ENCODE measurements at regions not wholly inside any gene's neighbourhood (a gene's known extent, or its start where the extent isn't known, plus 50 kb on each side); places are given as distances from the start of the nearest gene placed in this dataset.

DNA sequence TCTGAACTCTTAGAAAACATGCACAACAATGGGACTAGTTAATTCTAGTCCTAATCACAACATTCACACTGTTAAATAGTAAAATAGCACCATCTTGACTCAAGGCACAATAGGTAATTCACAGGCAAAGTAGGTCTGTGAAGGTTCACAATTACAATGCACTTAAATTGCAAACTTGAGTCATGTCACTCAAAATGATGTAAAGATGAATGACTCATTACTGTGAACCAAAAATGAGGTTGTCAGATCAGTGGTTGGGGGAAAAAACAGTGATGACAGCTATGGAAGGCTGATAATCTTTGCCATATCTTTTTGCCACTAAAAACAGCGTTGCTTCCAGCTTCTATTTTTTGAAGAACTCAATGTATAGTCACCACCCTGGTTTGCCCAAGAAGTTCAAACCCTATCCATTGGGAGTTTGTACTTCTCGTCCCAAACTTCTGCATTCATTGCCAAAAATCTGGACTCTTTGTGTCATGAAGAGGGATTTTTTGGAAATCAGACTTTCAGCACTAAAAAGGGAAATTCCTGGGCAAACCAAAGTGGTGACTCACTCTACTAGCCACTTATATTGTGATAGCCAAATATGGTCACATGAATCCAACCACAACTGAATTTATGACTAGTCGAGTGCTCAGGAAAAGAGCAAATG is 200.9 kb upstream of the TMTC4 start:
- Mint-ChIP-seq H3K9me3 (peaks cover 0 to 7% of the 10 kb centered on the region in 2 donors), H3K27ac (no peak overlapping the region), H3K36me3 (ENCODE audit: insufficient read depth) (no peaks in the 10 kb centered on the region), H3K27me3 (peaks cover 30 to 39% of the 10 kb centered on the region in 2 donors), H3K4me1 (ENCODE audit: low read depth in 2 of 2) (no peaks in the 10 kb centered on the region), H3K4me3 (no peak overlapping the region)
- ATAC-seq (replicated peaks) (no peak), DNase-seq (no peak)

DNA sequence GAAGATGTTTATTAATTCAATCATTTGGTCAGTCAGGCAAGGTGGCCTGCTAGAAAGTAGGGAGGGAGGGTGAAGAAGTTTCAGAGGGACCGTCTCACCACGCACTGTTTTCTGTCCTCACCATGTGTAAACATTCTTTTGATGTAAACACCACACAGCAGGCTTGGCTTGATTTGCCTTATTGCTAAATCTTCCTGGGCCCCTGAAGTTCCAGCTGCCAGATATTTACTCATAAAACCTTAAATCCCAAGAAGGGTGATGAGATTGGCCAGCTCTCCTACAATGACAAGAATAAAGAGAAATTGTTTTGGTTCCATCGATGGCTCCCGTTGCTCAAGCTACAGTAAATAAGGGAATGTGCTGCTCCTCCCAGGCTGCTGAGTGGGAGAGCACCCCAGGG is 198.2 kb upstream of the TMTC4 start:
- no peak for ATAC-seq (replicated peaks)

DNA sequence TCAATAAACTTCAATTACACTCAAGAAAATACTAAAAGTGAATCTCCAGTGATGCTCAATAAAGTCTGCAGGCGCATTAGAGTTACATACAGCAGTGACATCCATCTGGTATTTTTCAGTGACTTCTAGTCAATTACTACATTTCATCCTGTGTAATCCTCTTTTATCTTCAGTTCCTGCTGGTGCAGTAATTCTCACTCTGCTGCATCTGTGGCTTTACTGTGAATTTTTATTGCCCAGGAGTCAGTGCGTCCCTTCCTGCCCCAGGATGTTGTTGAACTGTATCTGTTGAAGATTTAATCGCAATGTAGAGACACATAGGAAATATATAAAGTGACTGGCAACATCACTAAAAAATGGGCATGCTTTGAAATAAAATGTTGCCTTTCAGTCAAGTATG is 196.3 kb upstream of the TMTC4 start:
- ATAC-seq (replicated peaks) = no peak
- peaks cover 16 to 37% of the 10 kb centered on the region in 2 donors for H3K27me3 Mint-ChIP-seq
- DNase-seq = no peak
- H3K27ac Mint-ChIP-seq = no peak overlapping the region
- H3K4me1 Mint-ChIP-seq (ENCODE audit: low read depth in 2 of 2) = no peaks in the 10 kb centered on the region
- H3K4me3 Mint-ChIP-seq = no peak overlapping the region
- no peaks in the 10 kb centered on the region for H3K36me3 Mint-ChIP-seq (ENCODE audit: insufficient read depth)
- peaks cover 3 to 4% of the 10 kb centered on the region in 2 donors for H3K9me3 Mint-ChIP-seq

More for the DNA sequence above, 198.2 kb upstream of the TMTC4 start:
- Mint-ChIP-seq H3K27ac (no peak overlapping the region), H3K36me3 (ENCODE audit: insufficient read depth) (no peaks in the 10 kb centered on the region), H3K4me3 (no peak overlapping the region), H3K27me3 (peaks cover 16 to 35% of the 10 kb centered on the region in 2 donors), H3K9me3 (peaks cover 1 to 7% of the 10 kb centered on the region in 2 donors), H3K4me1 (ENCODE audit: low read depth in 2 of 2) (no peaks in the 10 kb centered on the region)
- DNase-seq = no peak

DNA sequence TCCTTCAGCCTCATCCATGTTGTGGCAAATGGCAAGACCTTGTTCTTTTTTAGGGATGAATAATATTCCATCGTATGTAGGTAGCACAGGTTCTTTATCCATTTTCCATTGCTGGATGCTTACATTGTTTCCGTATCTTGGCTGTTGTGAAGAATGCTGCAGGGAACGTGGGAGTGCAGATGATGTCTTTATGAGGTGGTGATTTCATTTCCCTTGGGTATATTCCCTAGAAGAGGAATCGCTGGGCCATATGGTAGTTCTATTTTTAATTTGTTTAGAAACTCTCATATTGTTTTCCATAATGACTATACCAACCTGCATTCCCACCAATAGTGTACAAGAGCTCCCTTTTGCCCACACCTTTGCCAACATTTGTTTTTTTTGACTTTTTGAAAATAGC is 186.3 kb upstream of the TMTC4 start:
- Mint-ChIP-seq H3K9me3 (peaks cover 0 to 4% of the 10 kb centered on the region in 2 donors), H3K36me3 (ENCODE audit: insufficient read depth) (peaks cover 2% of the 10 kb centered on the region)

DNA sequence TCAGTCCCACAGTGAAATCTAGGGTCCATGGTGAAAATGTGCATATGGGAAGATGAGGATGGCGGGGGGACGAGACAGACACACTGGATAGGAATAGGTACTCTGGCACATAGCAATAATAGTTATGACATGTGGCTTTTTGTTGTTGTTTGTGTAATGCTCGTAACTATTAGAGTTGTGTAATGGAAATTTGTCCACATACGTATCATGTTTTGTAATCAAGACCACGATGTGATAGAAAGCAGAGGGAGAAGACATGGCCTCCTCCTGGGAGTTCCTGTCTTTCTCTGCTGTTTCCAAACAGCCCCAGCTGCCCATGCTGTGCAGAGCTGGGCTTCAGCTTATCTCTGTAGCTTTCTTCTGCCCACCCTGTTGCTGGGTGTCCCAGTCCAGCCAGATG is 185.3 kb upstream of the TMTC4 start:
- Mint-ChIP-seq H3K36me3 (ENCODE audit: insufficient read depth) (peaks cover 2% of the 10 kb centered on the region), H3K9me3 (no peaks in the 10 kb centered on the region), H3K4me3 (no peak overlapping the region), H3K4me1 (ENCODE audit: low read depth in 2 of 2) (no peaks in the 10 kb centered on the region), H3K27ac (no peak overlapping the region), H3K27me3 (peaks cover 0 to 25% of the 10 kb centered on the region in 2 donors)
- DNase-seq (no peak), ATAC-seq (replicated peaks) (no peak)

More for the DNA sequence above, 186.3 kb upstream of the TMTC4 start:
- Mint-ChIP-seq H3K4me1 (ENCODE audit: low read depth in 2 of 2) (no peaks in the 10 kb centered on the region), H3K27ac (no peak overlapping the region), H3K4me3 (no peak overlapping the region), H3K27me3 (peaks cover 5 to 15% of the 10 kb centered on the region in 2 donors)
- ATAC-seq (replicated peaks) (no peak), DNase-seq (no peak)

DNA sequence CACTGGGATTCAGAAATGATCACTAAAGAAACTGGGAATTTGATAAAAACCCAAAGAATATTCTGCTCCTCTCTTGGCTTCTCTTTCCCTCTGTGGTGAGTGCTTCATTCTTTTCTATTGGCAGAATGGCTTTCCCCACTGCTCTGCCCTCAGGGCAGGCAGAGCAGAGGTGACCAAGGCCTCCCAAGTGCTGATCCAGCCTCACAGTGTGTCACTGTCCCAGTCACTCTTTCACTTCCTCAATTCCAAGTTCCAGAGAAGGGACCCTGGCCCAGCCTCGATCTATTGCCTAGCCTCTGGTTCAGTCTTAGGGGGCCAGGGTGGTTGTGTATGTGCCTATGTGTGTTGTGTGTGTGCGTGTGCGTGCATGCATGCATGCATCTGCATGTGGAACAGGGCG is 180.6 kb upstream of the TMTC4 start:
- H3K9me3 Mint-ChIP-seq = no peaks in the 10 kb centered on the region
- no peak for DNase-seq
- no peak for ATAC-seq (replicated peaks)
- no peak overlapping the region for H3K27ac Mint-ChIP-seq
- H3K36me3 Mint-ChIP-seq (ENCODE audit: insufficient read depth) = no peaks in the 10 kb centered on the region
- H3K4me1 Mint-ChIP-seq (ENCODE audit: low read depth in 2 of 2) = no peaks in the 10 kb centered on the region
- H3K4me3 Mint-ChIP-seq = no peak overlapping the region
- peaks cover 0 to 25% of the 10 kb centered on the region in 2 donors for H3K27me3 Mint-ChIP-seq

DNA sequence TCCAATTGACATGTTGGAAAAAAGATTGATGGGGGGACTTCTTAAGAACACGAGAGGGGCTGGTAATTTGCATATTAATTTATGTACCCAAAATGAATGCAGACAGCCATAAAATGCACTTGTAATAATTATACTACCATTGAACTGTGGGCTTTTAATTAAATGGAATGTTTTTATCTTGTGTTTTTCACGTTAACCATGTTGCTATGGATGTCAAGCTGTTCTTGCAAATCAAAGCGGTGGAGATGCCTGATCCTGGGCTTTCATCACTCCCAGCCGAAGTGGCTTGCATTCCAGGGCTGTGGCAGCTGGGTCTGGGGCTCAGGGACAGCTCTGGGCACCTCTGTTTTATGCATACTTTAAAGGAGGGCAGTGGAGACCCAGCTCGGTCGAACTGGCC is 179.4 kb upstream of the TMTC4 start:
- H3K4me3 Mint-ChIP-seq = no peak overlapping the region
- no peaks in the 10 kb centered on the region for H3K9me3 Mint-ChIP-seq
- no peaks in the 10 kb centered on the region for H3K4me1 Mint-ChIP-seq (ENCODE audit: low read depth in 2 of 2)
- H3K27me3 Mint-ChIP-seq = peaks cover 0 to 25% of the 10 kb centered on the region in 2 donors
- no peak overlapping the region for H3K27ac Mint-ChIP-seq
- H3K36me3 Mint-ChIP-seq (ENCODE audit: insufficient read depth) = no peaks in the 10 kb centered on the region
- no peak for ATAC-seq (replicated peaks)
- DNase-seq = no peak

DNA sequence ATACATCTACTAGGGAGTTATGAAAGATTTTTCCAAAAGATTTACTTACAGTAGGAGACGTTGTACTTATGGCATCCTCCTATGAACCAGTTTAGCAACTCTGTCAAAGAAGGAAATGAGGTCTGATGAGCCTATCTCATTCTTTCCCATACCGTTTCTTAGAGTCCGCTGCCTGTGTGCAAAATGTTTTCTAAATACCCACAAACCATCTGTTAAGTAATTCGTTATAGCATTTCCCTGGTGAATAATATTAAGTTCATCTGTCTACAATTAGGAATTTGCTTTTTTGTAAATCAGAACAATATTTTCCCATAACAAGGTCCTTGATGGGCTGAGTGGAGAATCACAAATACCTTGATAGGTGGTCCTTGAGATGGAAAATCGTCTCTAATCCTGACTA is 178.8 kb upstream of the TMTC4 start:
- ATAC-seq (replicated peaks) (no peak), DNase-seq (no peak)
- Mint-ChIP-seq H3K9me3 (no peaks in the 10 kb centered on the region), H3K36me3 (ENCODE audit: insufficient read depth) (no peaks in the 10 kb centered on the region), H3K4me1 (ENCODE audit: low read depth in 2 of 2) (no peaks in the 10 kb centered on the region), H3K27ac (no peak overlapping the region), H3K4me3 (no peak overlapping the region), H3K27me3 (peaks cover 0 to 25% of the 10 kb centered on the region in 2 donors)

DNA sequence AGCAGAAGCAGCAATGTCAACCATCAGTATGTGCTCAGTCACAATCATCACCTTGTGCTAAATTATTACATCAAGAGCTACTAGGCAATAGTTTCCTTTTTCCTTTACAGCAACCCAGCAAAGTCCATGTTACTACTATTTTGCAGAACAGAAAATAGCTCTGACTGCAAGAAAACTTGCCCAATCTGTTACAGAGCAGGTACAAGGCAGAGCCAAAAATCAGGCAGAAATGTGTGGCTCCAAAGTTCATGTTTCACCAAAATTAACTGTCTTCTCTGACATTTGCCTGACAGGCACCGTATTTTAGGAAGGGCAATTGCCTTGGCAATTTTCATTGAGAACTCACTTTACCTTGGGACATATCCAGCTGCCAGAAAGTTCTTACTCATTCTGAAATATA is 177.6 kb upstream of the TMTC4 start:
- Mint-ChIP-seq H3K27ac (no peak overlapping the region), H3K4me1 (ENCODE audit: low read depth in 2 of 2) (no peaks in the 10 kb centered on the region), H3K4me3 (no peak overlapping the region), H3K36me3 (ENCODE audit: insufficient read depth) (no peaks in the 10 kb centered on the region), H3K27me3 (peaks cover 0 to 23% of the 10 kb centered on the region in 2 donors), H3K9me3 (no peaks in the 10 kb centered on the region)
- ATAC-seq (replicated peaks) (no peak), DNase-seq (no peak)

DNA sequence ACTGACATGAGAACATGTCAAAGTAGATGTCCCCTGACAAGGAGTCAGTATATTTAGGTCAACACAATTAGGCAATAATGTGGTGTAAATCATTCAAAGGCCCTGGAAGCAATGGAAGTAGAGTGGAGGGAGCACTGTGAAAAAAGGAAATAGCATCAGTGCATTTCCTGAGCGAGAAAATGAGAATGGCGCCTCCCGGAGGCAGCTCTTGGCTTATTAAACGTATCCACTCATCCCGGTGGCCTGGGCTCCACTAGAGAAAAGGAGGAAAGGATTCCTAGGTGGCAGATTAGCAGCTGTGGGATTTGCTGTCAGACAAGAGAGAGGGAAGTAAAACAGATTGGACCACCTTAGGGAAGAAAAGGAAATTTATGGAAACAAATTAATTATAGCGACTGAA is 173.7 kb upstream of the TMTC4 start:
- ATAC-seq (replicated peaks) (no peak), DNase-seq (no peak)
- H3K9me3 Mint-ChIP-seq = no peaks in the 10 kb centered on the region
- no peaks in the 10 kb centered on the region for H3K4me1 Mint-ChIP-seq (ENCODE audit: low read depth in 2 of 2)
- H3K27ac Mint-ChIP-seq = no peak overlapping the region
- no peaks in the 10 kb centered on the region for H3K36me3 Mint-ChIP-seq (ENCODE audit: insufficient read depth)
- peaks cover 2 to 5% of the 10 kb centered on the region in 2 donors for H3K27me3 Mint-ChIP-seq
- no peak overlapping the region for H3K4me3 Mint-ChIP-seq

DNA sequence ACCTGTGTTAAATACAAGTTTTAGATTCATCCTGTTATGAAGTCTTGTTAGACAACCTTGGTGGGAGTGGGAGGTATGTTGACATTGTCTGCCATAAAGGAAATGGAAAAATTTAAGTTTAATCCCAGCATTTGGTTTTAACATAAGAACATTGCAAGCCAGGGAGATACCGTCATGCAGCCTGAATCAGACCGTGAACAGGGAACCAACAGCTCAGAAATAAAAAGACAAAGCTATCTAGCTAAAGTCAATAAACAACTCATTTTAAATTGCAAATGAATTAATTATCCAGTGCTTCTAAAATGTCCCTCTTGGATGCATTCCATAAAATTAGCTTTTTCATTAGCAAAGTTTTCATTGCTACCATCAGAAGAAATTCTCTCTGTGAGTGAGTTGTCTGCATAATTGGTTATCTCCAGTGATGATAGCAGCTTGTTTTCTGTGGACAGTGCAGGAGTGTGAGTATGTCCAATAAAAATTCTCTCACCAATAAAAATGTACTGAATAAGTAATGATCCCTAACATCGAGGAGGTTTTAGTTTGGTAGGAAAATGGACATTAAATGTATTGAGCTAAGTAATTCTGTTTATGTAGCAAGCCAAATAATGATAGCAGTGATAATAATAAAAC is 170.6 kb upstream of the TMTC4 start:
- ATAC-seq (replicated peaks) (no peak), DNase-seq (no peak)
- Mint-ChIP-seq H3K4me3 (no peak overlapping the region), H3K9me3 (no peaks in the 10 kb centered on the region), H3K27ac (no peak overlapping the region), H3K4me1 (ENCODE audit: low read depth in 2 of 2) (no peaks in the 10 kb centered on the region), H3K27me3 (peaks cover 13 to 24% of the 10 kb centered on the region in 2 donors), H3K36me3 (ENCODE audit: insufficient read depth) (no peaks in the 10 kb centered on the region)

DNA sequence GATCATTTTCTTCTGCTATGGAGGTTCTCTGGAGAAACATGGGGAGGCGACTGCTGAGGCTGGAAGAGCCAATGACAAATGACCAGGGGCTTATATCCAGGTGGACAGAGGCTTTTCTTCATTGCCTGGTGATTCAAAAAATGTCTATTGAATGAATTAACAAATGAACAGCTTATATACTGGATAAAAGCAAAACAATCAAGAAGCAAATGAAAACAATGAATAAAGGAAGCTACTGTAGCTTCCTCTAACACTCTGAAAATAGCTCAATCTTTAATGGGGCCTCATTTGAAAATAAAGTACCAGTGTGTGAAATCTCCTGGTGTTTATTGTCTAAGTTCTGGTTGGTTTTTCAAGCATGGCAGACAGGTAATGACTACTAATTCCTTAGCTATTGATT is 167.5 kb upstream of the TMTC4 start:
- no peak for ATAC-seq (replicated peaks)

DNA sequence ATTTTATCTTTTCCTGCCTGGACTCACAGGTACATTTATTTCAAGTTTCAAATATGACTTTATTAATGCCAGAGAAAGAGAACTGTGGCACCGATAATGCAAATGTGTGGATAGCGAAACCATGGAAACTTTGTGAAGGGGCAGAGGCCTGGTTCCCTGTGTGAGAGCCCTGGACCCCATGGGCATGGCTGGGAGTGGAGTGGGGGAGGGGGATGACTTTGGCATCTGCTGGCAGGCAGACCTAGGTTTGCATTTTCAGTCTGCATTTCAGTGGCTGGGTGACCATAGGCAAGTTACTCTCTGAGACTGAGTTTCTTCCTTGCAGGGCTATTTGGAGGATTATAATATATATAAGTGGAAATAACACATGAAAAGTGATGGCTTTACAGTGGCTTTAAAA is 163.8 kb upstream of the TMTC4 start:
- Mint-ChIP-seq H3K27ac (no peak overlapping the region), H3K4me3 (no peak overlapping the region), H3K9me3 (no peaks in the 10 kb centered on the region), H3K4me1 (ENCODE audit: low read depth in 2 of 2) (no peaks in the 10 kb centered on the region), H3K36me3 (ENCODE audit: insufficient read depth) (no peaks in the 10 kb centered on the region), H3K27me3 (peaks cover 38 to 41% of the 10 kb centered on the region in 2 donors)
- DNase-seq (no peak), ATAC-seq (replicated peaks) (no peak)

More for the DNA sequence above, 167.5 kb upstream of the TMTC4 start:
- Mint-ChIP-seq H3K27me3 (peaks cover 29 to 42% of the 10 kb centered on the region in 2 donors), H3K4me1 (ENCODE audit: low read depth in 2 of 2) (no peaks in the 10 kb centered on the region), H3K4me3 (no peak overlapping the region), H3K36me3 (ENCODE audit: insufficient read depth) (no peaks in the 10 kb centered on the region), H3K27ac (no peak overlapping the region), H3K9me3 (no peaks in the 10 kb centered on the region)
- DNase-seq = no peak

DNA sequence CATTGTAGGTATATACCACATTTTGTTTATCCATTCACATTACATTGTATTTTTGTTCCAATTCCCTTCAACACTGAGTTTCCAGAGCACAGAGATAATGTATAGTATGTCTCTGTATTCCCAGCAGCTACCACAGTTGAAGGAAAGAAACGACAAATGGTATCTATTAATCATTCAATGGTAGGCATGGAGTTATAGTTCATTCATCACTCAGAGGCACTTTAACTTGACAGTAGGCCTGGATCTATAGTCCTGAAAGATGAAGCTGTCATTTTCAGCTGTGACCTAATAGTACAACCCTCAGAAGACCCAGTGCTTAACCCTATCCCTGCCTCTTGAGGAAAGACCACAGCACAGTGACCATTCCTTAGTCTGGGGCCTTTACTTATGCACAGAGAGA is 163.0 kb upstream of the TMTC4 start:
- Mint-ChIP-seq H3K36me3 (ENCODE audit: insufficient read depth) (no peaks in the 10 kb centered on the region), H3K4me1 (ENCODE audit: low read depth in 2 of 2) (no peaks in the 10 kb centered on the region), H3K27ac (no peak overlapping the region), H3K9me3 (no peaks in the 10 kb centered on the region), H3K4me3 (no peak overlapping the region), H3K27me3 (peaks cover 34 to 38% of the 10 kb centered on the region in 2 donors)
- ATAC-seq (replicated peaks) = no peak
- DNase-seq = no peak

Data from effector memory CD8-positive, alpha-beta T cell (primary cell).